ENCODE measurements at regions not wholly inside any gene's neighbourhood (a gene's known extent, or its start where the extent isn't known, plus 50 kb on each side); places are given as distances from the start of the nearest gene placed in this dataset.

GRCh38 chrX:67780694-67781109 is 236.9 kb downstream of the AR start:
- DNase-seq: peak; percentile 44 to 89 (median 89)
- 0% methylated on average over 1 of the region's 2 CpGs for WGBS (ENCODE audit: insufficient coverage)

GRCh38 chrX:67781132-67781531 is 237.3 kb downstream of the AR start:
- CTCF ChIA-PET: interaction anchor here (1.2 to 2.3 kb wide), 2 partner anchors 30 to 365 kb away, joined by 3 to 5 read pairs; no protein-coding TSS in a partner anchor
- no peaks in the 10 kb centered on the region for H3K27me3 ChIP-seq (replicated peaks in 2 of 5; ENCODE audit: control insufficient read depth in 4 of 5, insufficient read depth in 5 of 5, low read length in 4 of 5)
- H3K36me3 ChIP-seq (ENCODE audit: control insufficient read depth in 4 of 4, insufficient read depth in 4 of 4, low read length in 3 of 4): no peaks in the 10 kb centered on the region
- no peak overlapping the region for H3K27ac ChIP-seq (ENCODE audit: insufficient read depth in 1 of 2, low read depth in 1 of 2, low read length in 2 of 2, poor library complexity in 1 of 2, severe bottlenecking in 2 of 2)
- H3K9me3 ChIP-seq (ENCODE audit: control extremely low read depth in 1 of 5, control insufficient read depth in 4 of 5, insufficient read depth in 2 of 5, low read depth in 1 of 5, low read length in 4 of 5): no peaks in the 10 kb centered on the region
- POLR2A ChIA-PET: no interaction called here
- 30% methylated on average over 2 of the region's 3 CpGs for WGBS (ENCODE audit: insufficient coverage)
- peak overlapping the region in 2 of 7 experiments; percentile 20 to 23 for H3K4me3 ChIP-seq (ENCODE audit: control insufficient read depth in 1 of 7, extremely low read depth in 1 of 7, insufficient read depth in 4 of 7, low read depth in 2 of 7, low read length in 6 of 7)
- H3K4me1 ChIP-seq (ENCODE audit: control extremely low read depth in 1 of 4, control insufficient read depth in 4 of 4, insufficient read depth in 4 of 4, low read length in 3 of 4): peaks cover 0 to 30% (median 13%) of the 10 kb centered on the region in 4 experiments
- no peak for DNase-seq

More at GRCh38 chrX:67780694-67781109, 236.9 kb downstream of the AR start:
- no peaks in the 10 kb centered on the region for H3K27me3 ChIP-seq (replicated peaks in 2 of 5; ENCODE audit: control insufficient read depth in 4 of 5, insufficient read depth in 5 of 5, low read length in 4 of 5)
- H3K27ac ChIP-seq (ENCODE audit: insufficient read depth in 1 of 2, low read depth in 1 of 2, low read length in 2 of 2, poor library complexity in 1 of 2, severe bottlenecking in 2 of 2): no peak overlapping the region
- peak overlapping the region in 2 of 7 experiments; percentile 20 to 23 for H3K4me3 ChIP-seq (ENCODE audit: control insufficient read depth in 1 of 7, extremely low read depth in 1 of 7, insufficient read depth in 4 of 7, low read depth in 2 of 7, low read length in 6 of 7)
- H3K9me3 ChIP-seq (ENCODE audit: control extremely low read depth in 1 of 5, control insufficient read depth in 4 of 5, insufficient read depth in 2 of 5, low read depth in 1 of 5, low read length in 4 of 5): no peaks in the 10 kb centered on the region
- no peaks in the 10 kb centered on the region for H3K36me3 ChIP-seq (ENCODE audit: control insufficient read depth in 4 of 4, insufficient read depth in 4 of 4, low read length in 3 of 4)
- POLR2A ChIA-PET: no interaction called here
- CTCF ChIA-PET: interaction anchor here (0.9 to 2.3 kb wide), 3 partner anchors 11 to 365 kb away, joined by 3 to 5 read pairs (median 3); no protein-coding TSS in a partner anchor
- peaks cover 0 to 30% (median 13%) of the 10 kb centered on the region in 4 experiments for H3K4me1 ChIP-seq (ENCODE audit: control extremely low read depth in 1 of 4, control insufficient read depth in 4 of 4, insufficient read depth in 4 of 4, low read length in 3 of 4)

GRCh38 chrX:67784712-67785111 is 240.9 kb downstream of the AR start:
- Histone ChIP-seq H3K27me3 (replicated peaks in 2 of 5; ENCODE audit: control insufficient read depth in 4 of 5, insufficient read depth in 5 of 5, low read length in 4 of 5) (no peaks in the 10 kb centered on the region), H3K4me1 (ENCODE audit: control extremely low read depth in 1 of 4, control insufficient read depth in 4 of 4, insufficient read depth in 4 of 4, low read length in 3 of 4) (peaks cover 0 to 21% (median 11%) of the 10 kb centered on the region in 4 experiments), H3K4me3 (ENCODE audit: control insufficient read depth in 1 of 7, extremely low read depth in 1 of 7, insufficient read depth in 4 of 7, low read depth in 2 of 7, low read length in 6 of 7) (no peak overlapping the region), H3K27ac (ENCODE audit: insufficient read depth in 1 of 2, low read depth in 1 of 2, low read length in 2 of 2, poor library complexity in 1 of 2, severe bottlenecking in 2 of 2) (no peak overlapping the region), H3K9me3 (ENCODE audit: control extremely low read depth in 1 of 5, control insufficient read depth in 4 of 5, insufficient read depth in 2 of 5, low read depth in 1 of 5, low read length in 4 of 5) (no peaks in the 10 kb centered on the region), H3K36me3 (ENCODE audit: control insufficient read depth in 4 of 4, insufficient read depth in 4 of 4, low read length in 3 of 4) (no peaks in the 10 kb centered on the region)
- POLR2A ChIA-PET: no interaction called here
- WGBS (ENCODE audit: insufficient coverage): 14% methylated on average over 1 of the region's 2 CpGs
- DNase-seq: no peak
- CTCF ChIA-PET: no interaction called here

DNA sequence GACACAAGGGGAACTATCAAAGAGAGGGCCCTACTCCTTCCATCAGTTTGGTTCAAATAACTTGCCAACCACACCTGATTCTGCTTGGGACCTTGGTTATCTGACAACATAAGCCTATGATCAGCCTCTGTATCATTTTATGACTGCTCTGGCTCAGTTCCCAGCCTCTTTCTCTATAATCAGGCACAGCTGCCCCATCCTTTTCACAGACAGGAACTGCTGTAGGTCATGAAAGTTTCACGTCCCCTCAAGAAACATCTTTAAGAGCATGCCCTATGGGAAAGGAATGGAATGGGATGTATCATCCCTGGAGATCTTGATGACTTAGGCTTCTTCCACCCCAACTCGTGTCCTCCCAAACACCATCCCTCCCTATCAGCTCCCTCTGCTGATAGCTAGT is 243.4 kb downstream of the AR start:
- H3K36me3 ChIP-seq (ENCODE audit: control insufficient read depth in 4 of 4, insufficient read depth in 4 of 4, low read length in 3 of 4): no peaks in the 10 kb centered on the region
- ChIA-PET POLR2A (no interaction called here), CTCF (no interaction called here)
- no peaks in the 10 kb centered on the region for H3K4me1 ChIP-seq (ENCODE audit: control extremely low read depth in 1 of 4, control insufficient read depth in 4 of 4, insufficient read depth in 4 of 4, low read length in 3 of 4)
- H3K27ac ChIP-seq (ENCODE audit: insufficient read depth in 1 of 2, low read depth in 1 of 2, low read length in 2 of 2, poor library complexity in 1 of 2, severe bottlenecking in 2 of 2): no peak overlapping the region
- H3K27me3 ChIP-seq (replicated peaks in 2 of 5; ENCODE audit: control insufficient read depth in 4 of 5, insufficient read depth in 5 of 5, low read length in 4 of 5): no peaks in the 10 kb centered on the region
- no peaks in the 10 kb centered on the region for H3K9me3 ChIP-seq (ENCODE audit: control extremely low read depth in 1 of 5, control insufficient read depth in 4 of 5, insufficient read depth in 2 of 5, low read depth in 1 of 5, low read length in 4 of 5)
- DNase-seq: no peak
- WGBS (ENCODE audit: insufficient coverage): 65% methylated on average over 2 of the region's 2 CpGs
- H3K4me3 ChIP-seq (ENCODE audit: control insufficient read depth in 1 of 7, extremely low read depth in 1 of 7, insufficient read depth in 4 of 7, low read depth in 2 of 7, low read length in 6 of 7): no peak overlapping the region

DNA sequence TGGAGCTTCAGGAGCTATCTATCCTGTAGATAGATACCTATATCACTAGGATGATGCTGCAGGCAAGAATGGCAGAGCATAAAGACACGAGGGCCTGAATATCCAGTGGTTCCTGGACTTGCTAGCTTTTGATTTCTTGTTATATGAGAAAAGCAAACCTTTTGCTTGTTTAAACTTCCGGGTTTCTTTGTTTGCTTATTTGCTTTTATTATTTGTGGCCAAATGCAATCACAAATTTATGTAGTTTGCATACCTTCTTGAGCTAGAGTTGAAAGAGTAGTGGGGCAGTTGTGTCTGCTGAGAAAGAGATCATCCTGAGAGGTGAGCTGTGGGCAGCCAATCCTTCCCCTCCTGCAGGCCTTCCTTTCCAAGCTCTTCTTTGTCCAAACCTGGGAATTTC is 245.7 kb downstream of the AR start:
- WGBS (ENCODE audit: insufficient coverage): no CpG with 5 or more reads among the region's 2 CpGs
- POLR2A ChIA-PET: no interaction called here

More for the DNA sequence above, 245.7 kb downstream of the AR start:
- H3K9me3 ChIP-seq (ENCODE audit: control extremely low read depth in 1 of 5, control insufficient read depth in 4 of 5, insufficient read depth in 2 of 5, low read depth in 1 of 5, low read length in 4 of 5): no peaks in the 10 kb centered on the region
- CTCF ChIA-PET: no interaction called here
- H3K27me3 ChIP-seq (replicated peaks in 2 of 5; ENCODE audit: control insufficient read depth in 4 of 5, insufficient read depth in 5 of 5, low read length in 4 of 5): no peaks in the 10 kb centered on the region
- H3K4me3 ChIP-seq (ENCODE audit: control insufficient read depth in 1 of 7, extremely low read depth in 1 of 7, insufficient read depth in 4 of 7, low read depth in 2 of 7, low read length in 6 of 7): no peak overlapping the region
- no peaks in the 10 kb centered on the region for H3K4me1 ChIP-seq (ENCODE audit: control extremely low read depth in 1 of 4, control insufficient read depth in 4 of 4, insufficient read depth in 4 of 4, low read length in 3 of 4)
- no peak overlapping the region for H3K27ac ChIP-seq (ENCODE audit: insufficient read depth in 1 of 2, low read depth in 1 of 2, low read length in 2 of 2, poor library complexity in 1 of 2, severe bottlenecking in 2 of 2)
- H3K36me3 ChIP-seq (ENCODE audit: control insufficient read depth in 4 of 4, insufficient read depth in 4 of 4, low read length in 3 of 4): no peaks in the 10 kb centered on the region
- no peak for DNase-seq
